Prostate gland (tissue), 2 donors: ENCODE measurements at regions not wholly inside any gene's neighbourhood (a gene's known extent, or its start where the extent isn't known, plus 50 kb on each side); places are given as distances from the start of the nearest gene placed in this dataset.

Source experiments
- CTCF ChIP-seq, 4 experiments: fragments of 200-600 bp in 2 of 4; fragments of 450-650 bp in 2 of 4; sonication (generic) in 2 of 4; IDR thresholded peaks; 1 replicate in 3 of 4; 2 replicates in 1 of 4; pipeline ENCODE4 v1.5.1; 2016 to 2019; ENCODE audit warnings: antibody characterized with exemption in 4 of 4, mild to moderate bottlenecking in 2 of 4, moderate library complexity in 2 of 4
- POLR2A ChIP-seq: fragments of 450-650 bp; IDR thresholded peaks from one replicate; pipeline ENCODE4 v1.6.1; 2016; ENCODE audit warnings: antibody characterized with exemption, mild to moderate bottlenecking
- POLR2AphosphoS5 ChIP-seq: sonication (generic); formaldehyde crosslinking; IDR thresholded peaks from one replicate; pipeline ENCODE4 v1.6.1; 2017; ENCODE audit warnings: antibody characterized with exemption

GRCh38 chr5:125402787-125403186 is 656.3 kb upstream of the ZNF608 start:
- TF ChIP-seq POLR2AphosphoS5 (no peak), POLR2A (no peak), CTCF (IDR thresholded peaks at IDR 0.05) (no peak)
